K562 (cell line): ENCODE measurements at regions not wholly inside any gene's neighbourhood (a gene's known extent, or its start where the extent isn't known, plus 50 kb on each side); places are given as distances from the start of the nearest gene placed in this dataset.

Source experiments
- NUFIP1 ChIP-seq: fragments of 450-650 bp; IDR thresholded peaks from 2 replicates; pipeline ENCODE4 v1.6.1; 2018; ENCODE audit not compliant: partially characterized antibody
- PCBP1 ChIP-seq: fragments of 200-400 bp; formaldehyde crosslinking; IDR thresholded peaks from 2 replicates; pipeline ENCODE4 v1.6.1; 2018; ENCODE audit warnings: mild to moderate bottlenecking, low read depth, low read length; ENCODE audit not compliant: poor library complexity, severe bottlenecking
- RFX7 ChIP-seq: fragments of 250-450 bp; sonication (Bioruptor Pico); IDR thresholded peaks from 2 replicates; pipeline ENCODE4 v1.5.1; 2021; ENCODE audit warnings: mild to moderate bottlenecking
- TCF3 ChIP-seq: sonication (generic); formaldehyde crosslinking; IDR thresholded peaks from 2 replicates; pipeline ENCODE4 v1.4.0; 2020; ENCODE audit warnings: mild to moderate bottlenecking, missing genetic modification reagents
- ZNF239 ChIP-seq: fragments of 250-450 bp; sonication (Bioruptor Pico); IDR thresholded peaks from 2 replicates; pipeline ENCODE4 v1.4.0; 2020; ENCODE audit warnings: mild to moderate bottlenecking
- TF ChIP-seq, protein P1 (sequence below): fragments of 250-450 bp; sonication (Bioruptor Pico); IDR thresholded peaks from 2 replicates; pipeline ENCODE4 v1.5.0; 2021; ENCODE audit warnings: mild to moderate bottlenecking, moderate library complexity
- TF ChIP-seq, protein P2 (sequence below): fragments of 450-650 bp; IDR thresholded peaks from 2 replicates; pipeline ENCODE4 v1.6.1; 2018; ENCODE audit not compliant: partially characterized antibody
- TF ChIP-seq, protein P3 (sequence below): sonication (generic); formaldehyde crosslinking; IDR thresholded peaks from 2 replicates; pipeline ENCODE4 v1.8.0; 2023; ENCODE audit warnings: missing genetic modification reagents, mild to moderate bottlenecking, borderline replicate concordance
- TF ChIP-seq, protein P4 (sequence below), 2 experiments: fragments of 450-650 bp in 1 of 2; sonication (generic) in 1 of 2; formaldehyde crosslinking; conservative IDR thresholded peaks; 2 replicates each; pipeline versions ENCODE4 v1.4.0 to v1.8.1; 2020 to 2022; ENCODE audit warnings: mild to moderate bottlenecking in 1 of 2, missing genetic modification reagents in 1 of 2

DNA sequence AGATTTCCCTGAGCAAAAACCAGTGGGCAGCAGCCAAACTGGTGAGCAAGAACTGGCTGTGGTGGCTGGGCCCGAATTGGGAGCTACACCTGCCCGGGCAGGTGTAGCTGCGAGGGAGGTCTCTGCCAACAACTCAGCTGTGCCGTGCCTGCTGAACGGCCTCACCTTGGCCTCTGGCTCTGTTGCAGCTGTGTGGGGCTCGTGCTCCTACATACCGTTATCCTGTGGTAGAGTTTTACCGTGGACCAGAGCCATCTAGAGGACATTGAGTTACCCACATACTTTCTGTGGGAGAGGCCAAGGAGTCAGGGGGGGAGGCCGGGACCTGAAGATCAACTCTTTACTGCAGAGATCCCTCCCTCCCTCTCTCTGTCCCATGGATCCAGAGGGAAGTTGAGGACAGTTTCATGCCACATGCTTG lies 113.2 kb downstream of the TM9SF2 start (continued):
- TF ChIP-seq, protein P1, sequence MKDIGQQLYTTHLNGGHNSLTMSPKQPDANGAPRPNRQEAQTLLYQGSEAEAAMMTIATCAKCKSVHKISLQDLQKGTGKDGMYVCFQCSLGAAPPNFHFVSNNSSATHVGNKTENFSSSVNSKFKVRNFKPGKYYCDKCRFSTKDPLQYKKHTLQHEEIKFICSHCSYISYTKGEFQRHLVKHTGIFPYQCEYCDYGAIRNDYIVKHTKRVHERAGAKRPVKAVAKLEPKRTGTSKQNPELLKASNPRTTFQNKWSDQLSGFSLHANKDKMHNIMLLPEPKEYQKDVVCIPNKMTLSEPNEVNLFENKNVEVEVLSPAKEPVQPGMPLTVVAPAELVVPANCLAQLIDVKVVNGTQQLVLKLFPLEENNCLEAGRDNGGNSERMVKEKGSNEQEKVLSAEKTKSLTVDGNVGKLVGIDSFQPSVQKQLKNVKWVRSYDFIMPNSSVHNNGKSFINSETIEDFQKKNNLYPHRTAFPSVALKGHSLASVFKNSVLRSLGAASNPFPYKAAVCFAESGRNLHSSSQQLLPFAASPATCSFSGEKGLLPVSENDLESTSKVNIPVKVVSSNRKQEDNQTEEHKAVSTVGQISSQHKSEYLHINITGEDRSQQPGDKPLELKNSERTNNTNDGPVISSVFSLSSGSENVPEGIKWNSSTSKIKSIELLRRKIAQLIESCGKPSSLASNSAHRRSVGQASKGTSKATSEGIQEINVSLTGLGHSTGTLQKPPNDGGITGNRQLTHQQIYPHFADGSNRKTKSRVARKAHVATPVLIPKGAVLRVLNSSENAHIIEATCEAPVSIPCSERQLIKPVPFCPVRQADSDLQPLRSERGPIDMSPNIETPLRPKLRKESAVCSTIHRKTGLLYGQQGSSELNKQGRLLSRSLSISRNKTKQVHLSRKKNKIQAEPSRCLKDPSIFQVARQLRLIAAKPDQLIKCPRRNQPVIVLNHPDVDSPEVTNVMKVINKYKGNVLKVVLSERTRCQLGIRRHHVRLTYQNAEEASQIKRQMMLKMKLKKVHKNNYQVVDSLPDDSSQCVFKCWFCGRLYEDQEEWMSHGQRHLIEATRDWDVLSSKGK (CRISPR knock-in tag), result no peak
- TF ChIP-seq RFX7 (no peak), NUFIP1 (no peak), PCBP1 (no peak), ZNF239 (no peak), TCF3 (no peak)
- TF ChIP-seq, protein P2, sequence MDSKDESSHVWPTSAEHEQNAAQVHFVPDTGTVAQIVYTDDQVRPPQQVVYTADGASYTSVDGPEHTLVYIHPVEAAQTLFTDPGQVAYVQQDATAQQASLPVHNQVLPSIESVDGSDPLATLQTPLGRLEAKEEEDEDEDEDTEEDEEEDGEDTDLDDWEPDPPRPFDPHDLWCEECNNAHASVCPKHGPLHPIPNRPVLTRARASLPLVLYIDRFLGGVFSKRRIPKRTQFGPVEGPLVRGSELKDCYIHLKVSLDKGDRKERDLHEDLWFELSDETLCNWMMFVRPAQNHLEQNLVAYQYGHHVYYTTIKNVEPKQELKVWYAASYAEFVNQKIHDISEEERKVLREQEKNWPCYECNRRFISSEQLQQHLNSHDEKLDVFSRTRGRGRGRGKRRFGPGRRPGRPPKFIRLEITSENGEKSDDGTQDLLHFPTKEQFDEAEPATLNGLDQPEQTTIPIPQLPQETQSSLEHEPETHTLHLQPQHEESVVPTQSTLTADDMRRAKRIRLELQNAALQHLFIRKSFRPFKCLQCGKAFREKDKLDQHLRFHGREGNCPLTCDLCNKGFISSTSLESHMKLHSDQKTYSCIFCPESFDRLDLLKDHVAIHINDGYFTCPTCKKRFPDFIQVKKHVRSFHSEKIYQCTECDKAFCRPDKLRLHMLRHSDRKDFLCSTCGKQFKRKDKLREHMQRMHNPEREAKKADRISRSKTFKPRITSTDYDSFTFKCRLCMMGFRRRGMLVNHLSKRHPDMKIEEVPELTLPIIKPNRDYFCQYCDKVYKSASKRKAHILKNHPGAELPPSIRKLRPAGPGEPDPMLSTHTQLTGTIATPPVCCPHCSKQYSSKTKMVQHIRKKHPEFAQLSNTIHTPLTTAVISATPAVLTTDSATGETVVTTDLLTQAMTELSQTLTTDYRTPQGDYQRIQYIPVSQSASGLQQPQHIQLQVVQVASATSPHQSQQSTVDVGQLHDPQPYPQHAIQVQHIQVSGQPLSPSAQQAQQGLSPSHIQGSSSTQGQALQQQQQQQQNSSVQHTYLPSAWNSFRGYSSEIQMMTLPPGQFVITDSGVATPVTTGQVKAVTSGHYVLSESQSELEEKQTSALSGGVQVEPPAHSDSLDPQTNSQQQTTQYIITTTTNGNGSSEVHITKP, result peak; percentile 92
- TF ChIP-seq, protein P3, sequence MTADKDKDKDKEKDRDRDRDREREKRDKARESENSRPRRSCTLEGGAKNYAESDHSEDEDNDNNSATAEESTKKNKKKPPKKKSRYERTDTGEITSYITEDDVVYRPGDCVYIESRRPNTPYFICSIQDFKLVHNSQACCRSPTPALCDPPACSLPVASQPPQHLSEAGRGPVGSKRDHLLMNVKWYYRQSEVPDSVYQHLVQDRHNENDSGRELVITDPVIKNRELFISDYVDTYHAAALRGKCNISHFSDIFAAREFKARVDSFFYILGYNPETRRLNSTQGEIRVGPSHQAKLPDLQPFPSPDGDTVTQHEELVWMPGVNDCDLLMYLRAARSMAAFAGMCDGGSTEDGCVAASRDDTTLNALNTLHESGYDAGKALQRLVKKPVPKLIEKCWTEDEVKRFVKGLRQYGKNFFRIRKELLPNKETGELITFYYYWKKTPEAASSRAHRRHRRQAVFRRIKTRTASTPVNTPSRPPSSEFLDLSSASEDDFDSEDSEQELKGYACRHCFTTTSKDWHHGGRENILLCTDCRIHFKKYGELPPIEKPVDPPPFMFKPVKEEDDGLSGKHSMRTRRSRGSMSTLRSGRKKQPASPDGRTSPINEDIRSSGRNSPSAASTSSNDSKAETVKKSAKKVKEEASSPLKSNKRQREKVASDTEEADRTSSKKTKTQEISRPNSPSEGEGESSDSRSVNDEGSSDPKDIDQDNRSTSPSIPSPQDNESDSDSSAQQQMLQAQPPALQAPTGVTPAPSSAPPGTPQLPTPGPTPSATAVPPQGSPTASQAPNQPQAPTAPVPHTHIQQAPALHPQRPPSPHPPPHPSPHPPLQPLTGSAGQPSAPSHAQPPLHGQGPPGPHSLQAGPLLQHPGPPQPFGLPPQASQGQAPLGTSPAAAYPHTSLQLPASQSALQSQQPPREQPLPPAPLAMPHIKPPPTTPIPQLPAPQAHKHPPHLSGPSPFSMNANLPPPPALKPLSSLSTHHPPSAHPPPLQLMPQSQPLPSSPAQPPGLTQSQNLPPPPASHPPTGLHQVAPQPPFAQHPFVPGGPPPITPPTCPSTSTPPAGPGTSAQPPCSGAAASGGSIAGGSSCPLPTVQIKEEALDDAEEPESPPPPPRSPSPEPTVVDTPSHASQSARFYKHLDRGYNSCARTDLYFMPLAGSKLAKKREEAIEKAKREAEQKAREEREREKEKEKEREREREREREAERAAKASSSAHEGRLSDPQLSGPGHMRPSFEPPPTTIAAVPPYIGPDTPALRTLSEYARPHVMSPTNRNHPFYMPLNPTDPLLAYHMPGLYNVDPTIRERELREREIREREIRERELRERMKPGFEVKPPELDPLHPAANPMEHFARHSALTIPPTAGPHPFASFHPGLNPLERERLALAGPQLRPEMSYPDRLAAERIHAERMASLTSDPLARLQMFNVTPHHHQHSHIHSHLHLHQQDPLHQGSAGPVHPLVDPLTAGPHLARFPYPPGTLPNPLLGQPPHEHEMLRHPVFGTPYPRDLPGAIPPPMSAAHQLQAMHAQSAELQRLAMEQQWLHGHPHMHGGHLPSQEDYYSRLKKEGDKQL (CRISPR knock-in tag), result no peak
- TF ChIP-seq, protein P4, sequence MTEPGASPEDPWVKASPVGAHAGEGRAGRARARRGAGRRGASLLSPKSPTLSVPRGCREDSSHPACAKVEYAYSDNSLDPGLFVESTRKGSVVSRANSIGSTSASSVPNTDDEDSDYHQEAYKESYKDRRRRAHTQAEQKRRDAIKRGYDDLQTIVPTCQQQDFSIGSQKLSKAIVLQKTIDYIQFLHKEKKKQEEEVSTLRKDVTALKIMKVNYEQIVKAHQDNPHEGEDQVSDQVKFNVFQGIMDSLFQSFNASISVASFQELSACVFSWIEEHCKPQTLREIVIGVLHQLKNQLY (CRISPR knock-in tag; conservative IDR thresholded peaks at IDR 0.05), result no peak
